K562 (cell line): ENCODE measurements at regions not wholly inside any gene's neighbourhood (a gene's known extent, or its start where the extent isn't known, plus 50 kb on each side); places are given as distances from the start of the nearest gene placed in this dataset.

Source experiments
- BCLAF1 ChIP-seq, 2 experiments: fragments of 450-650 bp in 1 of 2; IDR thresholded peaks; 2 replicates each; pipeline ENCODE4 v1.6.1; 2011 to 2017; ENCODE audit warnings: low read depth in 2 of 2, antibody characterized with exemption in 1 of 2, borderline replicate concordance in 1 of 2, low read length in 1 of 2, mild to moderate bottlenecking in 1 of 2, mixed read lengths in 1 of 2; ENCODE audit not compliant: control insufficient read depth in 1 of 2
- BRD9 ChIP-seq: fragments of 450-650 bp; IDR thresholded peaks from 2 replicates; pipeline ENCODE4 v1.6.1; 2018; ENCODE audit warnings: low read depth; ENCODE audit not compliant: partially characterized antibody
- CBX5 ChIP-seq: IDR thresholded peaks from 2 replicates; pipeline ENCODE4 v1.6.1; 2014; ENCODE audit warnings: low read depth, borderline replicate concordance
- CHD7 ChIP-seq: fragments of 200-600 bp; sonication (generic); IDR thresholded peaks from one replicate; pipeline ENCODE4 v1.6.1; 2012; ENCODE audit warnings: mild to moderate bottlenecking, low read depth, low read length, inconsistent platforms
- DACH1 ChIP-seq: fragments of 450-650 bp; IDR thresholded peaks from 2 replicates; pipeline ENCODE4 v1.6.1; 2018; ENCODE audit not compliant: partially characterized antibody
- FOXK1 ChIP-seq: sonication (generic); formaldehyde crosslinking; IDR thresholded peaks from 2 replicates; pipeline ENCODE4 v1.8.0; 2022; ENCODE audit warnings: missing genetic modification reagents, mild to moderate bottlenecking, borderline replicate concordance
- HNRNPLL ChIP-seq: fragments of 200-400 bp; formaldehyde crosslinking; IDR thresholded peaks from 2 replicates; pipeline ENCODE4 v1.6.1; 2017; ENCODE audit warnings: low read length, low read depth, mild to moderate bottlenecking; ENCODE audit not compliant: poor library complexity, severe bottlenecking
- JUND ChIP-seq, 2 experiments: IDR thresholded peaks; 2 replicates in 1 of 2; 3 replicates in 1 of 2; pipeline ENCODE4 v1.6.1; 2011; ENCODE audit warnings: borderline replicate concordance in 2 of 2, low read depth in 2 of 2, low read length in 2 of 2, improper control_type of control experiment in 1 of 2, missing biosample characterization in 1 of 2, missing genetic modification characterization in 1 of 2, missing genetic modification reagents in 1 of 2
- L3MBTL2 ChIP-seq: fragments of 450-650 bp; IDR thresholded peaks from 2 replicates; pipeline ENCODE4 v1.6.1; 2016; ENCODE audit warnings: mild to moderate bottlenecking, moderate library complexity
- NCOA4 ChIP-seq: fragments of 450-650 bp; IDR thresholded peaks from 2 replicates; pipeline ENCODE4 v1.6.1; 2018; ENCODE audit warnings: mild to moderate bottlenecking; ENCODE audit not compliant: partially characterized antibody
- NONO ChIP-seq, 2 experiments: fragments of 200-400 bp in 1 of 2; fragments of 450-650 bp in 1 of 2; formaldehyde crosslinking in 1 of 2; IDR thresholded peaks; 2 replicates each; pipeline ENCODE4 v1.6.1; 2017; ENCODE audit warnings: low read depth in 2 of 2, mild to moderate bottlenecking in 2 of 2, moderate library complexity in 2 of 2, low read length in 1 of 2
- RBM25 ChIP-seq: fragments of 200-400 bp; formaldehyde crosslinking; IDR thresholded peaks from 2 replicates; pipeline ENCODE4 v1.6.1; 2018; ENCODE audit warnings: low read length, low read depth, moderate library complexity; ENCODE audit not compliant: severe bottlenecking
- ZFX ChIP-seq: sonication (generic); formaldehyde crosslinking; IDR thresholded peaks from 2 replicates; pipeline ENCODE4 v1.8.0; 2022; ENCODE audit warnings: mild to moderate bottlenecking, missing genetic modification reagents, moderate library complexity

GRCh38 chr16:66270333-66270927, 96.1 kb upstream of the CDH5 start (continued):
- no peak for TF ChIP-seq NONO (IDR thresholded peaks at IDR 0.05; ENCODE audit: low read depth in 2 of 2, low read length in 1 of 2)
- no peak for TF ChIP-seq NCOA4
- TF ChIP-seq BRD9 = no peak
- TF ChIP-seq L3MBTL2 = peak; percentile 93
- no peak for TF ChIP-seq BCLAF1 (IDR thresholded peaks at IDR 0.05; ENCODE audit: borderline replicate concordance in 1 of 2, control insufficient read depth in 1 of 2, low read depth in 2 of 2, low read length in 1 of 2)
- 0 out of 2 replicates have a peak, but pooled peaks have one; percentile 3 for TF ChIP-seq JUND (IDR thresholded peaks at IDR 0.05; ENCODE audit: borderline replicate concordance, low read depth, low read length)
- no peak for TF ChIP-seq JUND (tag; IDR thresholded peaks at IDR 0.05; ENCODE audit: borderline replicate concordance, low read depth, low read length)
- TF ChIP-seq HNRNPLL = peak; percentile 24
- TF ChIP-seq CHD7 = no peak
- no peak for TF ChIP-seq CBX5
- TF ChIP-seq ZFX (CRISPR knock-in tag) = 0 out of 2 replicates have a peak, but pooled peaks have one; percentile 20
- TF ChIP-seq FOXK1 (CRISPR knock-in tag) = no peak
- TF ChIP-seq DACH1 = no peak
- TF ChIP-seq RBM25 = peak; percentile 28
